Neural crest cell (in vitro differentiated cells): ENCODE measurements at regions not wholly inside any gene's neighbourhood (a gene's known extent, or its start where the extent isn't known, plus 50 kb on each side); places are given as distances from the start of the nearest gene placed in this dataset.

ENCODE experiments used
- DNase-seq: peaks from one replicate; pipeline ENCODE4 v3.0.0; 2021; ENCODE audit warnings: low read depth, mixed read lengths, low spot score
- H3K27ac Mint-ChIP-seq: one replicate; pipeline ENCODE4 v1.8.0; 2021; ENCODE audit warnings: mild to moderate bottlenecking, mixed read lengths; ENCODE audit not compliant: unreplicated experiment
- H3K27me3 Mint-ChIP-seq: 2 replicates; pipeline ENCODE4 v1.8.0; 2021; ENCODE audit warnings: low read depth, mild to moderate bottlenecking, mixed read lengths
- H3K36me3 Mint-ChIP-seq: 2 replicates; pipeline ENCODE4 v1.8.0; 2021; ENCODE audit warnings: low read depth, mild to moderate bottlenecking, mixed read lengths
- H3K4me1 Mint-ChIP-seq: 2 replicates; pipeline ENCODE4 v1.8.0; 2021; ENCODE audit warnings: mixed read lengths
- H3K4me3 Mint-ChIP-seq: one replicate; pipeline ENCODE4 v1.8.0; 2021; ENCODE audit warnings: mild to moderate bottlenecking, mixed read lengths
- H3K9me3 Mint-ChIP-seq: 2 replicates; pipeline ENCODE4 v1.8.0; 2021; ENCODE audit warnings: mixed read lengths
- TF ChIP-seq, protein P1 (sequence below): fragments of 200-600 bp; sonication (generic); conservative IDR thresholded peaks from 2 replicates; pipeline ENCODE4 v1.5.0; 2021; ENCODE audit warnings: antibody characterized with exemption, mild to moderate bottlenecking

DNA sequence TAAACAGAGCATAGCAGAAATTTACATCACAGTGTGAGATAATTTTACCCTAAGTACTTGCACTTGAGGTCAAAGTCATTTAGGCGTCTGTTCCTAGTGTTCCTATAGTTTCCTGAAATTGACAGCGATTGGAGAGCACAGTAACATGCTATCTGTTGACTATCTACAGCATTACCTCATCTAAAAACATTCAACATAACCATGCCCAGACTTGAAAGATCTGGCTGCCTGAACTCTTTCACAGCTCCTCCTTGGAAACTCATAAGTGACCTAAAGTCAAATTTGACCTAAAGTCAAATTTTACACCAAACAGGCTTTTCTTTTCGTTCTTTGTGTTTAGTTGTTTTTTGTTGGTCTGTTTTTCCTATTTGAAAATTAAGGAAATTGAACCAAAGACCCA is 233.8 kb upstream of the UBASH3B start:
- no peaks in the 10 kb centered on the region for H3K4me1 Mint-ChIP-seq
- H3K9me3 Mint-ChIP-seq = no peaks in the 10 kb centered on the region
- no peak overlapping the region for H3K27ac Mint-ChIP-seq
- H3K4me3 Mint-ChIP-seq = no peak overlapping the region
- no peaks in the 10 kb centered on the region for H3K27me3 Mint-ChIP-seq
- TF ChIP-seq, protein P1, sequence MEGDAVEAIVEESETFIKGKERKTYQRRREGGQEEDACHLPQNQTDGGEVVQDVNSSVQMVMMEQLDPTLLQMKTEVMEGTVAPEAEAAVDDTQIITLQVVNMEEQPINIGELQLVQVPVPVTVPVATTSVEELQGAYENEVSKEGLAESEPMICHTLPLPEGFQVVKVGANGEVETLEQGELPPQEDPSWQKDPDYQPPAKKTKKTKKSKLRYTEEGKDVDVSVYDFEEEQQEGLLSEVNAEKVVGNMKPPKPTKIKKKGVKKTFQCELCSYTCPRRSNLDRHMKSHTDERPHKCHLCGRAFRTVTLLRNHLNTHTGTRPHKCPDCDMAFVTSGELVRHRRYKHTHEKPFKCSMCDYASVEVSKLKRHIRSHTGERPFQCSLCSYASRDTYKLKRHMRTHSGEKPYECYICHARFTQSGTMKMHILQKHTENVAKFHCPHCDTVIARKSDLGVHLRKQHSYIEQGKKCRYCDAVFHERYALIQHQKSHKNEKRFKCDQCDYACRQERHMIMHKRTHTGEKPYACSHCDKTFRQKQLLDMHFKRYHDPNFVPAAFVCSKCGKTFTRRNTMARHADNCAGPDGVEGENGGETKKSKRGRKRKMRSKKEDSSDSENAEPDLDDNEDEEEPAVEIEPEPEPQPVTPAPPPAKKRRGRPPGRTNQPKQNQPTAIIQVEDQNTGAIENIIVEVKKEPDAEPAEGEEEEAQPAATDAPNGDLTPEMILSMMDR = no peak
- H3K36me3 Mint-ChIP-seq = peaks cover 3% of the 10 kb centered on the region
- no peak for DNase-seq

DNA sequence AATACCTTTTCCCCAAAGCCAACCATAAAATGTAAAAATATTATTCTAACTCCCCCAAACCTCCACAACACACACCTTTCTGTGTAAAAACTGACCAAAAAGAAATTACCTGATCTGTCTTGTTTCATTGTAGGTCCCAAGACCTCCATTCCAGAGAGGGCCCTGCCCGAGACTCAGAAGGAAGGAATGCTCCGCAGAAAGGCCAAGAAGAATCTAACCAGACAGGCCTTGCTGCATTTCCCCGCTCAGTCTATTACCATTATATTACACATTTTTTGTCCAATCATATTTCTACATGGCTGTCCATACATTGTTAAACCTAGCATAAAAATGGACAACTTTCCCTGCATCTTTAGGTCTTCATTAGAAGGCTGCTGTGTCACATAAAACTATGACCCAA is 237.5 kb upstream of the UBASH3B start:
- H3K36me3 Mint-ChIP-seq = peaks cover 8% of the 10 kb centered on the region

DNA sequence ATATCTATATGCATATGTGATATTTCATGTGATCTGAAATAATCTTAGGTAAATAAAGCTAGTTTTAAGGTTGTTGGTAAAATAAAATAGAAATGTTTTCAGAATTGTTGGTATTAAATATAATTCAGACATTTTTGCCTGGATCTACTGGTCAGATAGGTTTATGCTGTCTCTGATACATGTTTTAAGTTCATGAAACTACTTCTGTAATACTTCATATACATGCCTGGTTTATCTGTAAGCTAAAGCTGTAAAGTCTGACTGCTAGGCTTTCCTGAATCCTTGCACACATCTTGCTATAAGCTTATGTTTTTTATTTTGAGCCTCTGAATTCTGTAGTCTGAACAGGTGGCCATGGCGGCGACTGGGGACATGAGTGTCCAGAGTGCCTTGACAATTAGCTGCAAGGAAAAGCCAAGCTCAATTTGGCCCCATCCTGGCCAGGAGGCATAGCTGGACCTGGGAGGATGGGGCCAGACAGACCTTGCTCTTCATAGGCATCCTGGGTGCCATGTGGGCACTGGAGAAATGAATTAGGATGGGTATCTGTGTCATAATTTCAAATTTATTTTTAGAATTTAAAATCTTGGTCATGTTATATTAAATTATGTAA is 241.0 kb upstream of the UBASH3B start:
- H3K27me3 Mint-ChIP-seq = no peaks in the 10 kb centered on the region
- DNase-seq = no peak
- no peak overlapping the region for H3K27ac Mint-ChIP-seq
- no peaks in the 10 kb centered on the region for H3K4me1 Mint-ChIP-seq
- TF ChIP-seq, protein P1 = no peak
- no peak overlapping the region for H3K4me3 Mint-ChIP-seq
- H3K9me3 Mint-ChIP-seq = peaks cover 4% of the 10 kb centered on the region
- peaks cover 8% of the 10 kb centered on the region for H3K36me3 Mint-ChIP-seq

More for the DNA sequence above, 237.5 kb upstream of the UBASH3B start:
- H3K9me3 Mint-ChIP-seq = peaks cover 4% of the 10 kb centered on the region
- DNase-seq = no peak
- H3K4me3 Mint-ChIP-seq = no peak overlapping the region
- no peaks in the 10 kb centered on the region for H3K4me1 Mint-ChIP-seq
- H3K27me3 Mint-ChIP-seq = no peaks in the 10 kb centered on the region
- no peak overlapping the region for H3K27ac Mint-ChIP-seq
- TF ChIP-seq, protein P1 = no peak

DNA sequence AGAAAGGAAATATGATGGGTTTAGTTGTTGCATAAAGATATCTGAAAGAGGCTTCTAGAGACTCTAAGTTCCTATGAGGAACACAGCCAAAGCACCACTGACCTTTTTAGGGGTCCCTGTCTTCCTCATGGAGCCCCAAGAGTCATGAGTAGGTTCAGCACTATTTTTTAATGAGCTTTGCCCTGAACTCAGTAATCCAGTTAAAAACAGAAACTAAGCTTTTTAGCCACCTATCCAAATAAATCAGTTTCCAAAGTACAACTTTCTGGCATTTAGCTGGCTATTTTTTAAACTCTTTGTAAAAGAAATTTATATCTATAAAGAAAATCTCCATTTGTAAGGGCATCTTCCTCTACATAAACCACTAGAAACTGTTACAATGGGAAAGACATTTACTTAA is 241.8 kb upstream of the UBASH3B start:
- Mint-ChIP-seq H3K27ac (no peak overlapping the region), H3K27me3 (no peaks in the 10 kb centered on the region), H3K4me1 (no peaks in the 10 kb centered on the region), H3K36me3 (peaks cover 8% of the 10 kb centered on the region), H3K9me3 (peaks cover 4% of the 10 kb centered on the region), H3K4me3 (no peak overlapping the region)
- TF ChIP-seq, protein P1 = no peak
- no peak for DNase-seq

DNA sequence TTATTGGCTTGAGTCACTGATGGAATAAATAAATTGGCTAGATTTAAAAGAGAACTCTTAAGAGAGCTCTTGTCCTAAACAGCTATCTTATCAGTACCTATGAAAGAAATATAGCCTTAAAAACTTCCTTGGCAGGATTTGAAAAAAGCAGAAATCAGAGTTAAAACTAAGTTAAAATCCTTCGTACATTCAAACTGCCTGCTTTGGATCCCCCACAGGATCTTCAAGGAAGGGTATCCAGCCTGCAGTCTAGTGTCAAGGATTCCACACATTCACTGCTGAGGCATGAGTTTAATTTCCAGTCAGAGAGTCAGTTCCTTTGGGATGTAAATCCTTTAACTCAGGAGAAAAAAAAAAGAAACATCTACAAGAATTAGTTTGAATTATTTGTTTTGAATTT is 242.9 kb upstream of the UBASH3B start:
- DNase-seq = no peak
- H3K36me3 Mint-ChIP-seq = peaks cover 5% of the 10 kb centered on the region
- H3K4me1 Mint-ChIP-seq = no peaks in the 10 kb centered on the region
- H3K4me3 Mint-ChIP-seq = no peak overlapping the region
- no peak overlapping the region for H3K27ac Mint-ChIP-seq
- no peaks in the 10 kb centered on the region for H3K27me3 Mint-ChIP-seq
- H3K9me3 Mint-ChIP-seq = peaks cover 4% of the 10 kb centered on the region
- TF ChIP-seq, protein P1 = no peak
